Endodermal cell (in vitro differentiated cells): ENCODE measurements at regions not wholly inside any gene's neighbourhood (a gene's known extent, or its start where the extent isn't known, plus 50 kb on each side); places are given as distances from the start of the nearest gene placed in this dataset.

Source experiments
- DNase-seq: peaks from one replicate; pipeline ENCODE4 v3.0.0-alpha.2; 2017
- H3K27ac ChIP-seq: 2 replicates; pipeline ENCODE4 v1.5.1; 2013; ENCODE audit warnings: mild to moderate bottlenecking, low read depth, low read length, moderate library complexity
- H3K27me3 ChIP-seq: 2 replicates; pipeline ENCODE4 v1.6.1; 2013; ENCODE audit warnings: mild to moderate bottlenecking, low read length, moderate library complexity; ENCODE audit not compliant: insufficient read depth, control insufficient read depth, poor library complexity, severe bottlenecking
- H3K36me3 ChIP-seq: 2 replicates; pipeline ENCODE4 v1.7.0; 2013; ENCODE audit warnings: mild to moderate bottlenecking, low read length, moderate library complexity; ENCODE audit not compliant: control insufficient read depth, insufficient read depth
- H3K4me1 ChIP-seq: one replicate; pipeline ENCODE4 v1.7.0; 2013; ENCODE audit warnings: low read length; ENCODE audit not compliant: control insufficient read depth, insufficient read depth
- H3K4me3 ChIP-seq: 2 replicates; pipeline ENCODE4 v1.5.1; 2013; ENCODE audit warnings: mild to moderate bottlenecking, low read length, moderate library complexity
- H3K9ac ChIP-seq: 2 replicates; pipeline ENCODE4 v1.6.1; 2013; ENCODE audit warnings: mild to moderate bottlenecking, low read length, moderate library complexity; ENCODE audit not compliant: poor library complexity, severe bottlenecking; ENCODE audit errors: extremely low read depth
- H3K9me3 ChIP-seq: 2 replicates; pipeline ENCODE4 v1.6.1; 2013; ENCODE audit warnings: mild to moderate bottlenecking, low read length, moderate library complexity; ENCODE audit not compliant: control insufficient read depth
- H3K27ac Mint-ChIP-seq: 2 replicates; pipeline ENCODE4 v1.8.0; 2020; ENCODE audit warnings: mixed read lengths
- H3K27me3 Mint-ChIP-seq: 2 replicates; pipeline ENCODE4 v1.8.0; 2021; ENCODE audit warnings: mild to moderate bottlenecking, mixed read lengths; ENCODE audit not compliant: insufficient read depth
- H3K36me3 Mint-ChIP-seq: 2 replicates; pipeline ENCODE4 v1.8.0; 2020; ENCODE audit warnings: low read depth, mixed read lengths
- H3K4me1 Mint-ChIP-seq: 2 replicates; pipeline ENCODE4 v1.8.0; 2020; ENCODE audit warnings: mixed read lengths
- H3K4me3 Mint-ChIP-seq: 2 replicates; pipeline ENCODE4 v1.8.0; 2020; ENCODE audit warnings: mild to moderate bottlenecking, moderate library complexity, mixed read lengths
- H3K9me3 Mint-ChIP-seq: 2 replicates; pipeline ENCODE4 v1.8.0; 2020; ENCODE audit warnings: mild to moderate bottlenecking, mixed read lengths
- WGBS, 2 experiments: methylation state at CpG; one replicate each; pipeline versions ENCODE4 v1.1.5 to v1.1.7; 2013; ENCODE audit warnings: missing lambda C conversion rate in 2 of 2, mixed read lengths in 1 of 2; ENCODE audit not compliant: insufficient coverage in 1 of 2, insufficient read length in 1 of 2; 5-methylcytosine and 5-hydroxymethylcytosine counted together
- TF ChIP-seq, protein P1 (sequence below): fragments of 200-600 bp; sonication (generic); conservative IDR thresholded peaks from 2 replicates; pipeline ENCODE4 v1.5.0; 2021; ENCODE audit warnings: antibody characterized with exemption, mild to moderate bottlenecking

DNA sequence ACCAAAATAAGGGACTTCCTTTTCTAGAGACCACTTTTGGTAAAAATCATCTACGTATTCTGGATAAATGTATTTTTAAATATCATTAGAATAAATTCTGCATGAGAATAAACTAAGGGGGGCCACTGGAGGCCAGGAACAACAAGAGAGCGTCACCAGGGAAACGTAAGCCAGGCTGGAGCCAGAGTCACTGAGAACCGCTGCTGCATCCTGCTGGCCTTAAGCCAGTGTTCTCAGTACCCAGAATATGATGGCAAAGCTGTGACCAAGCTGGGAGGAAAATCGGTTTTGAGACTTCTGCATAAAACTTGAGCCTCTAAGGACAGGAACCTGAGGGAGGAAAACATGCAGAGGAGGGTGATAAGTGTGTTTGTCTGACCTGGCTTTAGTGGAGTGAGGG is 63.0 kb upstream of the FAM9A start:
- H3K36me3 ChIP-seq, result no peaks in the 10 kb centered on the region
- DNase-seq, result no peak
- H3K9me3 ChIP-seq, result no peaks in the 10 kb centered on the region
- Mint-ChIP-seq H3K27ac (no peak overlapping the region), H3K4me1 (peaks cover 5% of the 10 kb centered on the region), H3K36me3 (no peaks in the 10 kb centered on the region), H3K27me3 (peaks cover 6% of the 10 kb centered on the region), H3K4me3 (no peak overlapping the region), H3K9me3 (peaks cover 9% of the 10 kb centered on the region)
- 51% methylated on average over 5 of the region's 5 CpGs; no CpG with 5 or more reads in 1 of the 2 experiments for WGBS, 2 experiments
- H3K9ac ChIP-seq, result no peak overlapping the region
- H3K27me3 ChIP-seq, result no peaks in the 10 kb centered on the region
- H3K4me1 ChIP-seq, result no peaks in the 10 kb centered on the region
- H3K4me3 ChIP-seq, result no peak overlapping the region
- TF ChIP-seq, protein P1, sequence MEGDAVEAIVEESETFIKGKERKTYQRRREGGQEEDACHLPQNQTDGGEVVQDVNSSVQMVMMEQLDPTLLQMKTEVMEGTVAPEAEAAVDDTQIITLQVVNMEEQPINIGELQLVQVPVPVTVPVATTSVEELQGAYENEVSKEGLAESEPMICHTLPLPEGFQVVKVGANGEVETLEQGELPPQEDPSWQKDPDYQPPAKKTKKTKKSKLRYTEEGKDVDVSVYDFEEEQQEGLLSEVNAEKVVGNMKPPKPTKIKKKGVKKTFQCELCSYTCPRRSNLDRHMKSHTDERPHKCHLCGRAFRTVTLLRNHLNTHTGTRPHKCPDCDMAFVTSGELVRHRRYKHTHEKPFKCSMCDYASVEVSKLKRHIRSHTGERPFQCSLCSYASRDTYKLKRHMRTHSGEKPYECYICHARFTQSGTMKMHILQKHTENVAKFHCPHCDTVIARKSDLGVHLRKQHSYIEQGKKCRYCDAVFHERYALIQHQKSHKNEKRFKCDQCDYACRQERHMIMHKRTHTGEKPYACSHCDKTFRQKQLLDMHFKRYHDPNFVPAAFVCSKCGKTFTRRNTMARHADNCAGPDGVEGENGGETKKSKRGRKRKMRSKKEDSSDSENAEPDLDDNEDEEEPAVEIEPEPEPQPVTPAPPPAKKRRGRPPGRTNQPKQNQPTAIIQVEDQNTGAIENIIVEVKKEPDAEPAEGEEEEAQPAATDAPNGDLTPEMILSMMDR, result no peak
- H3K27ac ChIP-seq, result no peak overlapping the region

DNA sequence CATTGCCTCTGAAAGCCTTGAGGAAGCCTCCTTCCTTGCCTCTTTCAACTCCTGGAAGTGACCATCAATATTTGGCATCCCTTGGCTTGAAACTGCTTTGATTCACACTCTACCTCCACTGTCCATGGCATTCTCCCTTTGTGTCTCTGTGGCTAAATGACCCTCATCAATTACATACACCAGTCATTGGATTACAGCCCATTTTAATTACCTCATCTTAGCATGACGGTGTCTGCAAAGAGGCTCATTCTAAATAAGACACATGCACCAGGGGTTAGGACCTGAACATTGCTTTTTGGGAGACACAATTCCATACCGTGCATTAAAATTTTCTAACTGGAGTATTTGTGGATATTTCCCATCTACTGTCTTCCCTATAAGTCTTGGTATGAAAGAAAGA is 60.7 kb upstream of the FAM9A start:
- no peaks in the 10 kb centered on the region for H3K4me1 ChIP-seq
- peaks cover 9% of the 10 kb centered on the region for H3K9me3 Mint-ChIP-seq
- no peak overlapping the region for H3K27ac Mint-ChIP-seq
- no peaks in the 10 kb centered on the region for H3K27me3 ChIP-seq
- H3K27me3 Mint-ChIP-seq, result peaks cover 6% of the 10 kb centered on the region
- TF ChIP-seq, protein P1, result no peak
- no peak overlapping the region for H3K9ac ChIP-seq
- no peak overlapping the region for H3K27ac ChIP-seq
- no peak overlapping the region for H3K4me3 ChIP-seq
- WGBS, 2 experiments, result 100% methylated on average over 2 of the region's 2 CpGs; no CpG with 5 or more reads in 1 of the 2 experiments
- DNase-seq, result no peak
- peaks cover 5% of the 10 kb centered on the region for H3K4me1 Mint-ChIP-seq
- no peak overlapping the region for H3K4me3 Mint-ChIP-seq
- H3K36me3 Mint-ChIP-seq, result no peaks in the 10 kb centered on the region
- H3K9me3 ChIP-seq, result no peaks in the 10 kb centered on the region
- no peaks in the 10 kb centered on the region for H3K36me3 ChIP-seq

DNA sequence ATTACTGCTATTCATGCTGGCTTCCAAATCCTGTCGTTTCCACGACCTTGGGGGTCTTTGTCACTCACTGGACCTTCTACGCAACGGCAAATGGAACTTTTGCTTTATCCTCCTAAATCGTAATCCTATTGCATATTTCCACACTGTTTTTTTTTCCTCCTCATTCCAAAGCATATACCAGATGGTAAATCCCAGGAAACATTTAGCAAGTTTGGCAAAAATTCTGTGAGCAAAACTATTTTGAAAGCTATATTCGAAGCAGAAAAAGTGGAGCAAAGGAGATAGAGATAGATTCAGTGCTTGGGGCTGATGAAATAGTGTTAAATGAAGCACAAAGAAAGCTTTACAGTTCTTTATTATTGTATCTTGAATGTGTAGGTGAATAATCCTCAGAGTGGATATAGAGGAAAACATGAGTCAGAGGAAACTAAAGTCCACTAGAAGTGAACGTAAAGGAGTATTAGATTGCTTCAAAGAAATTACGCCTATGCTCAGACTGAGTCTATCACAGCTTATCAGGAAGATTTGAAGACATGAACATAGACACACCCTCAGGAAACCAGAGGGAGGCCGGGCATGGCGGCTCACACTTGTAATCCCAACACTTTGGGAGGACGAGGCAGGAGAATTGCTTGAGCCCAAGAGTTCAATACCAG is 50.2 kb upstream of the FAM9A start:
- H3K4me3 ChIP-seq, result no peak overlapping the region
- no peaks in the 10 kb centered on the region for H3K27me3 ChIP-seq
- H3K4me1 ChIP-seq, result no peaks in the 10 kb centered on the region
- H3K27ac ChIP-seq, result no peak overlapping the region
- no peaks in the 10 kb centered on the region for H3K4me1 Mint-ChIP-seq
- H3K27me3 Mint-ChIP-seq, result peaks cover 2% of the 10 kb centered on the region
- TF ChIP-seq, protein P1, result no peak
- H3K9ac ChIP-seq, result no peak overlapping the region
- DNase-seq, result no peak
- no peaks in the 10 kb centered on the region for H3K36me3 Mint-ChIP-seq
- peaks cover 14% of the 10 kb centered on the region for H3K9me3 Mint-ChIP-seq
- no peak overlapping the region for H3K27ac Mint-ChIP-seq
- H3K4me3 Mint-ChIP-seq, result no peak overlapping the region
- H3K36me3 ChIP-seq, result no peaks in the 10 kb centered on the region
- no peaks in the 10 kb centered on the region for H3K9me3 ChIP-seq
- WGBS, 2 experiments, result 86 to 90% methylated on average over 9 to 10 of the region's 11 CpGs
